Esophagus (tissue), 2 donors: ENCODE measurements at regions not wholly inside any gene's neighbourhood (a gene's known extent, or its start where the extent isn't known, plus 50 kb on each side); places are given as distances from the start of the nearest gene placed in this dataset.

ENCODE experiments used
- H3K27ac ChIP-seq, 2 donors: one replicate each; pipeline ENCODE4 v1.5.1; 2013; ENCODE audit warnings: low read depth in 2 of 2, mild to moderate bottlenecking in 2 of 2, inconsistent platforms in 1 of 2, low read length in 1 of 2, moderate library complexity in 1 of 2
- H3K27me3 ChIP-seq, 2 donors: one replicate each; pipeline ENCODE4 v1.6.1; 2013; ENCODE audit warnings: low read length in 2 of 2, control low read depth in 1 of 2, mild to moderate bottlenecking in 1 of 2; ENCODE audit not compliant: insufficient read depth in 2 of 2, control insufficient read depth in 1 of 2
- H3K36me3 ChIP-seq, 2 donors: one replicate each; pipeline ENCODE4 v1.6.1; 2013; ENCODE audit warnings: low read length in 1 of 2; ENCODE audit not compliant: control insufficient read depth in 2 of 2, insufficient read depth in 2 of 2
- H3K4me1 ChIP-seq, 2 donors: one replicate each; pipeline ENCODE4 v1.6.1; 2013; ENCODE audit warnings: low read length in 1 of 2; ENCODE audit not compliant: control insufficient read depth in 2 of 2, insufficient read depth in 2 of 2
- H3K4me3 ChIP-seq, 2 donors: one replicate each; pipeline ENCODE4 v1.5.1; 2013; ENCODE audit warnings: low read length in 2 of 2, mild to moderate bottlenecking in 2 of 2, low read depth in 1 of 2, moderate library complexity in 1 of 2
- H3K9me3 ChIP-seq, 2 donors: one replicate each; pipeline ENCODE4 v1.6.1; 2013; ENCODE audit warnings: mild to moderate bottlenecking in 2 of 2, low read depth in 1 of 2, low read length in 1 of 2, moderate library complexity in 1 of 2; ENCODE audit not compliant: control insufficient read depth in 2 of 2, insufficient read depth in 1 of 2
- WGBS, 2 donors: extraction: QIAGEN DNeasy Blood & Tissue Kit; methylation state at CpG; one replicate each; pipeline ENCODE4 v1.1.7; 2013; 5-methylcytosine and 5-hydroxymethylcytosine counted together
- donor health status: healthy with polysubstance abuse.
- donor health status: Bipolar disorder and iron deficiency.

DNA sequence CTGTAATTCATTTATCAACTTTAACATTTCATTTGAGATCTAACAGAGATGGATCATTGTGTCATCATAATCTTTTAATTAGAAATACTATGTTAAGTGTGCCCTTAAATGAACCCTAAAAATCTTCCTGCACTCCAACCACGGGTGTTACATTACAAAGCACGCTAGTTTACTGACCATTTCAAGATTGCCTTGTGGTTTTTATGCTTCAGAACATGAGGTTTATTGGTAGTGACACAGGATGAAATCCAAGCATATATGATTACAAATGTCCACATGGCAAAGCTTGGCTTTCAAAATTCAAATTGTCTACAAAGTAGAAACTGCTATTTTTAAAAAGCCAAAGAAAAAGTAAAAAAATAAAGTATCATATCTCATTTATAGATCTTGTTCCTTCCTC, 190.4 kb upstream of the USP25 start:
- Histone ChIP-seq H3K4me3 (no peak overlapping the region), H3K27ac (no peak overlapping the region), H3K36me3 (no peaks in the 10 kb centered on the region), H3K4me1 (no peaks in the 10 kb centered on the region), H3K27me3 (no peaks in the 10 kb centered on the region), H3K9me3 (no peaks in the 10 kb centered on the region)
- 53 to 57% methylated on average over 2 of the region's 2 CpGs for WGBS, 2 donors

DNA sequence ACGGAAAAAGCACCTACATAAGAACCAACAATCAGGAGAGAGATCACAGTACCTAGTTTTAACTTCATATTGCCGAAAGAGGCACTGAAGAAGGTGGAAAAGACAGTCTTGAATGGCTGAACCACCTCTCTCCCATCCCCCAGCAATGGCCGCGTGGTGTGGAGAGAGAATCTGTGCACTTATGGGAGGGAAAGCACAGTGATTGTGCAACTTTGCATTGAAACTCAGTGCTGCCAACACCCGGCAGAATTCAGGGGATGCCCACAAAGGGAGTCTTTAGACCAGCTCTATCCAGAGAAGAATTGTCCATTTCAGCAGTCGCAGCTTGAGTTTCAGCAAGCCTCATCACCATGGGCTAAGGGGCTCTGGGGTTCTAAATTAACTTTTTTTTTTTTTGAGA, 186.3 kb upstream of the USP25 start:
- H3K9me3 ChIP-seq, result no peaks in the 10 kb centered on the region
- WGBS, 2 donors, result 65 to 78% methylated on average over 6 of the region's 6 CpGs

DNA sequence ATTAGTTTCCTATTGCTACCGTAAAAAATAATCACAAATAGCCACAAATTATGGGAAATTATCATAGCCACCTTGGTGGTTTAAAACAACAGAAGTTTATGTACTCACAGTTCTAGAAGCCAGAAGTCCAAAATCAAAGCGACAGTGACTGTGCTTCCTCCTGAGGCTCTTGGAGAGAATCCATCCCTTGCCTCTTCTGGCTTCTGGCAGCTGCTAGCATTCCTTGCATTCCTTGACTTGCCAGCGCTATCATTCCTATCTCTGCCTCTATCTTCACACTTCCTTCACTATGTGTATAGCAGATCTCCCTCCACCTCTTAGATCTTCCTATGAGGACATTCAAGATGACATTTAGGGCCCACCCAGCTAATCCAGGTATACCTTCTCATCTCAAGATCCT, 180.1 kb upstream of the USP25 start:
- Histone ChIP-seq H3K9me3 (no peaks in the 10 kb centered on the region), H3K36me3 (no peaks in the 10 kb centered on the region), H3K27ac (no peak overlapping the region), H3K4me1 (no peaks in the 10 kb centered on the region), H3K4me3 (no peak overlapping the region), H3K27me3 (no peaks in the 10 kb centered on the region)
- 55 to 61% methylated on average over 3 of the region's 3 CpGs for WGBS, 2 donors

More for the DNA sequence above, 186.3 kb upstream of the USP25 start:
- H3K36me3 ChIP-seq, result no peaks in the 10 kb centered on the region
- H3K4me3 ChIP-seq, result no peak overlapping the region
- no peaks in the 10 kb centered on the region for H3K4me1 ChIP-seq
- H3K27ac ChIP-seq, result no peak overlapping the region
- no peaks in the 10 kb centered on the region for H3K27me3 ChIP-seq

DNA sequence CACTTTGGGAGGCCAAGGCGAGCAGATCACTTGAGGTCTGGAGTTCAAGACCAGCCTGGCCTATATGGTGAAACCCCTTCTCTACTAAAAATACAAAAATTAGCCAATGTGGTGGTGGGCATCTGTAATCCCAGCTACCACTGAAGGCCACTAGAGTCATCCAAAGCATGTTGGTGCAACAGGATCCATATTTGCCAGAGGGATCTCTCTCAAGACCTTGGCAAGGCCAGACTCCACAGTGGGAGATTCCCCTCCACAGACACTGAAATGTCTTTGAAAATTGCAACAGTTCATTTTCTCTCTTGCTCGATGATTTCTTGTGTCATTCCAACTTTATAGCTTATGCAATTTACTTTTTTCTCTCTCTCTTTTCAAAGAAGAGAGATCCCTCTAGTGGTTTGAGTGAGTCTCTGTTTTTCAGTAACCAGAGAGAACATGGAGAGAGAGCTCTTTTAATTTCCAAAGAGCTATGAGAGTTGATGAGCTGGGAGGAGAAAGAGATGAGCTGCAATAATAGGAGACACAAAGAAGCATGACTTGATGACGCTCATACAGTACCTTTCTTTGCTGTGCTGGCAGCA, 176.8 kb upstream of the USP25 start:
- Histone ChIP-seq H3K9me3 (no peaks in the 10 kb centered on the region), H3K27me3 (no peaks in the 10 kb centered on the region), H3K4me3 (no peak overlapping the region), H3K36me3 (no peaks in the 10 kb centered on the region), H3K27ac (no peak overlapping the region), H3K4me1 (no peaks in the 10 kb centered on the region)
- WGBS, 2 donors, result 48 to 60% methylated on average over 3 of the region's 3 CpGs

DNA sequence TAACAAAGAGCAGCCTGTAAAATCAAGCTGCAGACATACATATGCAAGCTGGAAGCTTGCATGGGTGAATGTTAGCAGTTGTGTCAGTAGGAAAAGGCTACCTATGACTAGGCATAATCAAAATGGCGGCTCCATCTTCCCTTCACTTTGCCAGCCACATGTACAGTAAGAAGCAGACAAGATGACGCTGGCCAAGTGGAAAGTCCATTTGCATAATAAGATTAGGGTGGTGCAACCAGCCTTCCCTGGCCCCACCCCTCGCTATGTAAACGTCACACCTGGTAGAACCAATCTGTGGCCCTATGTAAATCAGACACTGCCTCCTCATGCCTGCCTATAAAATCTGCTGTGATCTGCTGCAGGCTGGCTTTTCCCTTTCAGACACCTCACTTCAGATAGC, 171.9 kb upstream of the USP25 start:
- H3K27ac ChIP-seq, result no peak overlapping the region

DNA sequence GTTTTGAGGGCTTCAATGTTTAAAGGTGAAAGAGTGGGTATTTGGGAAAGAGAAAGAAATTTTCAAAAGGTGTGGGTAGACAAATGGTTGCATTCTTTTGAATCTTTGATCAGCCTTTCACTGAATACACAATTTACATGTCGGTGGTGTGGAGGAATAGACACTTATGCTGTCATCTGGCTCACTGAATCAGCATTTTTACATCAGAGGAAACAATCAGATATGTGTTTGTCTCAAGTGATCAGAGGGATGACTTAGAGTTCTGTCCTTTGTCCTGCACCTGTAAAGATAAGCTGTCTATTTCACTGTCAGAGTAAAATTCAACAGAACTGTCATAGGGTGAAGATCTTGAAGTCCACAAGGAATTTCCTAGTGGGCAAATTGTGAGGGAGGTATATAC, 170.9 kb upstream of the USP25 start:
- Histone ChIP-seq H3K4me1 (no peaks in the 10 kb centered on the region), H3K4me3 (no peak overlapping the region), H3K27me3 (no peaks in the 10 kb centered on the region), H3K36me3 (no peaks in the 10 kb centered on the region), H3K9me3 (no peaks in the 10 kb centered on the region), H3K27ac (no peak overlapping the region)
- WGBS, 2 donors, result 61 to 64% methylated on average over 1 of the region's 1 CpG

More for the DNA sequence above, 171.9 kb upstream of the USP25 start:
- Histone ChIP-seq H3K27me3 (no peaks in the 10 kb centered on the region), H3K4me3 (no peak overlapping the region), H3K4me1 (no peaks in the 10 kb centered on the region), H3K9me3 (no peaks in the 10 kb centered on the region), H3K36me3 (no peaks in the 10 kb centered on the region)
- 91% methylated on average over 4 of the region's 4 CpGs for WGBS, 2 donors

DNA sequence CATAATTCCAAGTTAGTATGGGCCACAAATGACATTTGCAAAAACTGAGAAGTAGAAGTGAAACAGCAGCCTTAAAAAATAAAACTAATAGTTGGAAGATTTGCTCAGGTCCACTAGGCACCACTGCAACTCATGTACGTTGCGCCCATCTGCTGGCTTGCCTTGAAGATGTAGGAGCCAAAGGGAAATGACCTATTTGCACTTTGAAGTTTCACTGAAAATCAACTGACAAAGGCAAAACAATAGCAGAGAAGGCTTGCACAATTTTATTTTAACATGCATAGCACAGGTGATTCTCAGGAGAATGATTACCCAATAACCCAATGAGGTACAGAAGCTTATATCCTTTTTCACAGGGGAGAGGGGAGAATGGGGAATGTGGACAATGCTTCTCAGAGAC, 170.1 kb upstream of the USP25 start:
- H3K27ac ChIP-seq, result no peak overlapping the region
- H3K4me1 ChIP-seq, result no peaks in the 10 kb centered on the region
- H3K36me3 ChIP-seq, result no peaks in the 10 kb centered on the region
- H3K4me3 ChIP-seq, result no peak overlapping the region
- H3K9me3 ChIP-seq, result no peaks in the 10 kb centered on the region
- H3K27me3 ChIP-seq, result no peaks in the 10 kb centered on the region
- 80 to 88% methylated on average over 2 of the region's 2 CpGs for WGBS, 2 donors

DNA sequence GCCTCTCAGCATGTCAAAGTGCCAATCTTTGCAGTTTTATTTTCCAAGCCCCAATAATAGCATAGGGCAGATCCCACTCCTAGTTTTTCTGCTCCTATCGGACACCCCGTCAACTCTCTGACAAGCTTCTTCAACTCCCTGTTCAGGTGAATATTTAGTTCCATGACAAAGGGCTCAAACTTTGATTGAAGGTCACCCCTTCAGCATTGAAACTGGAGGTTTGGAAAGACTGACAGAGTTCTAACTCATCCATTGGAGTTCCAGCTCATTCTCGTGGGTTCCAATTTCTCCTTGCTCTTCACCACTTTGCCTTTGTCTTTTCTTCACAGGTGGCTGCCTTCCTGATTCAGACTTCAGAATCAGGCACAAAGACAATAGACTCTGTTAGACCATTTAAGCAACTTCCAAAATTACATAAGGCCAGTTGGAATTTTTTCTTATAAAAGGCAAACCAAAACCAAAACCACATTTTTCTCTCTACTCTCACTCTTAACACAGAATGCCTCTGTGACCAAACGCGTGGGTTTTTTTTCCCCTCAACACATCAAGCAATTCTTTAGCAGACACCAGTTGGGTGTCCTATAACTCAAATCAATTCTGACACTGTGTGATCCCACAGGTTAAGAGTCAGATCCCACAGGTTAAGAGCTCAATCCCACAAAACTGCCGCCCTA, 169.3 kb upstream of the USP25 start:
- no peaks in the 10 kb centered on the region for H3K27me3 ChIP-seq
- no peaks in the 10 kb centered on the region for H3K36me3 ChIP-seq
- H3K4me3 ChIP-seq, result no peak overlapping the region
- H3K27ac ChIP-seq, result no peak overlapping the region
- 82 to 87% methylated on average over 6 of the region's 6 CpGs for WGBS, 2 donors
- H3K4me1 ChIP-seq, result no peaks in the 10 kb centered on the region
- no peaks in the 10 kb centered on the region for H3K9me3 ChIP-seq

DNA sequence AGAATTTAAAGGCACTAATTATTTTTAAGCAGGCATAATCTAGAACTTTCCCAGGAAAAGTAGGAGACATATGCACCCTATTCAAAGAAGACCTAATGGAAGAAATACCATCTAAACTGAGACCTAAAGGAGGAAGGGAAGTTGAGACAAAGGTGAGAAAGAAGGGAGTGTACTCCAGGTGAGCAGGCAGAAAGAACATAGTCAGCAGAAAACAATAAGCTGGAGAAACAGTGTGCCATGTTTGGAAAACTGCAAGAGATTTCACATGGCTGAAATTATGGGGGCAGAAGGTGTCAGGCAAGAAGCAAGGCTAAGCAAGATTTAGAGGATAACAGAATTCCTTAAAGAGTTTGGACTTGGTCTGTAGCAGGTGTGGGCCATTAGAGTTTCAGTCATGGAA, 167.0 kb upstream of the USP25 start:
- Histone ChIP-seq H3K4me3 (no peak overlapping the region), H3K9me3 (no peaks in the 10 kb centered on the region), H3K27me3 (no peaks in the 10 kb centered on the region), H3K36me3 (no peaks in the 10 kb centered on the region), H3K27ac (no peak overlapping the region), H3K4me1 (no peaks in the 10 kb centered on the region)

DNA sequence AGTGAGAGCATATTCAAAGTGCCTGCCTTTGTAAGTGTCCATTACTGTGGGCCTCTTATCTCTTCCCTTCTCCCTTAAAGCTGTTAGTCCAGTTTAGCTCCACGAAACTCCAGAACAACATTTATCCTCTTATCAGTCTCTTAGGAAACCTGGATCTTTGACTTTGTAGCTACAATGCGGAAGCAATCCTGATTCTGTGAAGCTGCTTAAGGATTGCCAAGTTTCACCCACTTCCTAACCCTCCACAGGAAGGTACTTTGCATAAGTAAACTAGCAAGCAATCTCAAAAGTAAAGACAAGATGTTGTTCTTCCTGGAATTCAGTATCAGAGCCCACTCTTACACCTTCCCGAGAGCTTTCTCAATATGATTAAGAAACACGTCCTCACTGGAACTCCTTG, 164.9 kb upstream of the USP25 start:
- Histone ChIP-seq H3K27ac (no peak overlapping the region), H3K9me3 (no peaks in the 10 kb centered on the region), H3K27me3 (no peaks in the 10 kb centered on the region), H3K4me1 (no peaks in the 10 kb centered on the region), H3K4me3 (no peak overlapping the region), H3K36me3 (no peaks in the 10 kb centered on the region)
- WGBS, 2 donors, result 55 to 64% methylated on average over 4 of the region's 4 CpGs
